Medulla oblongata (tissue), 1 donor: ENCODE measurements at regions not wholly inside any gene's neighbourhood (a gene's known extent, or its start where the extent isn't known, plus 50 kb on each side); places are given as distances from the start of the nearest gene placed in this dataset.

Experiments
- DNase-seq: peaks from one replicate; pipeline ENCODE4 v3.0.0-alpha.2; 2015; ENCODE audit errors: extremely low spot score

DNA sequence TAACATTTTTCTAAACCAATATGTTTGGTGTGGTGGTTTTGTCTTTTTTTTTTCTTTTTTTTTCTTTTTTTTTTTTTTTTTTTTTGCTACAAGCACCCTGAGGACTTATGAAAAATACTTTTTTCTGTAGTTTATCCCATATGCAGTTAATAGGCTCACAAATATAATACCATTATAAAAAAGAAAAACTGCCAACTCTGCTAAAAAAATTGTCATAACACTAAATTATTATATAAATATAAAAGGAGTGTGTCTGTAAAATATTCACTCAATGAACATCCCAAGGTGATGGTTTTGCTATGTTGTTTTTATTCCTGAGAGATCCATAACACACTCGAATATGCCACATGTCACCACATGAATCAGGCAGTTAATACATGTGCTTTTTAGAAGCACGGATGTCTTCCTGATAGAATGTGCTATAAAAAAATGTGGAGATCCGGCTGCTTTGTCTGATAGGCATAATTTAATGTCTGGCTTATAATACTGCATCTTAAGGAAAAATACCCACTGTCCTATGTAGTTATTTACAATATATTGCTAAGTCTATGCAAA, 110.7 kb upstream of the ZNF507 start:
- no peak for DNase-seq

DNA sequence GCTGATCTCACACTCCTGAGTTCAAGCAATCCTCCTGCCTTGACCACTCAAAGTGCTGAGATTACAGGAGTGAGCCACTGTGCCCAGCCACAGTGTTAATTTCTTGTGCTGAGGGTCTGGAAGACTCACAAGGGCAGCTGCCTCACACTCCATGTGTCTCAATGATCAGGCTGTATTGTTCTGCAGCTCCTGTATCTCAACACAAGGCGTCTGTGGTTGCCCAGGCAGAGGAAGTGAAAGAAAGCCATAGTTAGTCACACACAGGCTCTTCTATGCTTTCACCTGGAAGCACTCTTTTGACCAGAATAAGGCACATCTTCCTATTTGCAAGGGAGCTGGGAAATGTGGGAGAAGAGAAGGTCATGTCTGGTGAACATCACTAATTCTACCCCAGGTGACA, 107.3 kb upstream of the ZNF507 start:
- peak; percentile 8 for DNase-seq

DNA sequence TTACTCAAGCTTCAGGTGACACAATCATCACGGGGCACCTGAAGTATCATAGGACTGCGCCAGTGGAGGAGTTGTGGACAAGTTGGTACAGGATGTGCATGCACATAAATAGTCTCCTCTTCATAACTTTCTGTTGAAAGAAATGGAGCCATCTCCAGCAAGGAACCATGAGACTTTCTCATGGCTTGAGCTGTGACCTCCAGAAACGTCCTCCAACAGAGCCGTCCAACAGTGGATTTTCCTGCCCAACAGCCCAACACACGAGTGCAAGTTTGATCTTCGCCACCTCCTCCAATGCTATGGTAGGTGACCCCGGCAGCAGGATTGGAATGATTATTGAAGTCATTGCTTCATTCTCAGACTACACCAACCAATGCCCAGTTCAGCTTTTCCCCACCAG, 105.1 kb upstream of the ZNF507 start:
- no peak for DNase-seq

DNA sequence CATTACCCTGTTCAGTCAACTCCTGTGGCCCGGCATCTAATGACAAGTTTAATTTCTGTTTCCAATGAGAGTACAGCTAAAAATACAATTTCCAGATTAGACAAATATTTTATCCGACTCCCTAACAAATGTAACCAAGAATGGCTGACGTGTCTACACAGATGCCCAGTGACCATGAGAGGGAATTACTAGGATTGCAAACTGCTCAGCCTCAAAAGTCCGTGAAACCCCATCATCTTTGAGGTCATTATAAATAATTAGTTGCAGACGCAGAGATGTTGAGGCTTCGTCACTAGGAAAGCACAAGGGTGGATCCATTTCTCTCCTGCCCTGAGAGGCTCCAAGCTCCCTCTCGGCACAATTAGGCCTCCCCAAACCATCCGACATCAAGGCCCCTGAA, 104.1 kb upstream of the ZNF507 start:
- no peak for DNase-seq

DNA sequence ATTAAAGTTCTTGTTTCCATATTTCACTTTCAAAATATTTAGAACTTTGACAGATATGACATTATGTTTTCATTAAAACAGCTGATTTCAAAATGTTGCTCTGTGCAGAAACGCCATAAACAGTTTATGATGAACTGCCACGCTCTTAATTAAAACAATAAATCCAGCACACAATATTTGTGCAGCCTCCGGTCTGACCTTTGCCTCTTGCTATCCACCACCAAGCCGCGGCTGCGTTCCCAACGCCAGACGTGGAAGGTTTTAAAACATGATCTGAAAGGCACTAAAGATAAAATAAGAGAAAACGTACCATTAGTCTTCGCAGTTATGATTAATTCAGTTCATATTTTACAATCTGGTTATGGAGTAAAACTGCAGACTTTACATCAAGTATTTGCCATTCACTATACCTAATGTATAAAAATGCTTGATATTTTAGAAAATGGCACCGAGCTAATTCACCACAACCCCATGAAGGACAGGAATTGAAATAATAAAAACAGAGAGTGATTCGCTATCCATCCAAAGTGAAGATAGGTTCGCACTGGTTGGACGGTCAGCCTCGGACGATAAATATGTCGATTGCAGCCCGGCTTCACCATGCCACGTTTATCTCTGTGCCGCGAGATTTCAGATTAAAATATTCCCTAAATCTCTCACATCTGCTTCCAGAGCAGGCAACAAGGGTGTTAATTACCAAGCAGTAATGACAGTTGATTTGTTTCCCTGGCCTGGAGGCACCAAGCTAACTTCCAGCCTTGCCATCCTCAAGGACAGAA, 103.3 kb upstream of the ZNF507 start:
- no peak for DNase-seq

DNA sequence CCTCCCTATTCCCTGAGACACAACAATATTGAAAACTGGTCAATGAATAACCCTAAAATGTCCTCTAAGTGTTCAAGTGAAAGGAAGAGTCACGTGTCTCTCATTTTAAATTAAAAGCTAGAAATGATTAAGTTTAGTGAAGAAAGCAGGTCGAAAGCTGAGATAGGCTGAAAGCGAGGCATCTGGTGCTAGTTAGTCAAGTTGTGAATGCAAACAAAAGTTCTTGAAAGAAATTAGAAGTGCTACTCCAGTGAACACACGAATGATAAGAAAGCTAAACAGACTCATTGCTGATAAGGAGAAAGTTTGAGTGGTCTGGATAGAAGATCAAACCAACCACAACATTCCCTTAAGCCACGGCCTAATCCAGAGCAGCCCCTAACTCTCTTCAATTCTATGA, 99.4 kb upstream of the ZNF507 start:
- DNase-seq: no peak

DNA sequence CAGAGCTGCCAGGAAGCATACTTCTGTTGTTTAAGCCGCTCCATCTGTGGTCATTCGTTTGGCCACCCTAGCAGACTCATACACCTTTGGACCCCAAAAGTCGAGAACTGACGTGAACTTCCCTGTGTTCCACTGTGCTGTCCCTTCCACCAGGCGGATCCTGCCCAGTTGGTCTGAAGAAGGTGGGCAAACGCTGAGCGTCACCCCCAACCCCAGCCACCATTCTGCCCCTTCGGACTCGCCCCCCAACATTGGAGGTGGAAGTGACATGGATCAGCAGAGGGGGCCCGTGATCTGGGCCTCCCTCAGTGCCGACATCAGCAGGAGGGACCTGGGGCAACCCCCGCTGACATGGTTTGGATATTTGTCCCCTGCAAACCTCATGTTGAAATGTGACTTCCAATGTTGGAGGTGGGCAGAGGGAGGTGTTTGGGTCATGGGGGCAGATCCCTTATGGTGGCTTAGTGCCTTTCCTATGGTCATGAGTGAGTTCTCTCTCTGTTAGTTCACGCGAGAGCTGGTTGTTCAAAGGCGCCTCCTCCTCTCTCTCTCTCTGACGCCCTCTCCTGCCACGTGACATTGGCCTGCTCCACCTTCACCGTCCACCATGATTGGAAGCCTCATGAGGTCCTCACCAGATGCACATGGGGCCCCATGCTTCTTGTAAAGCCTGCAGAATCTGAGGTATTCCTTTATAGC, 93.6 kb upstream of the ZNF507 start:
- DNase-seq: no peak

DNA sequence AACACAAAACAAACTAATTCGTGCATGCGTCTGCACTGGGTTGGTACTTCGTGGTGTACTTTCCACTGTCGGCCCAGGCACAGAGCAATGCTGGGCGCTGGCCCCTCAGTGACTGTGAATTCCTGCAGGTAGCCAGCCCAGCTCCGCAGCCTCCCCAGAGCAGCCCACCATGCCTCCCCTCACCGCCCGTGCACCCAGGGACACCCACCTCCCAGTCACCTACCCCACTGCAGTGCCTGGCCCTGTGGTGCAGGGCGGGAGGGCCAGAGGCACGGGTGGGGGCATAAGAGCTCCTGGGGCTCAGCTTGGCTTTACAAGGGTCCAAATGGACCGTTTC, 93.1 kb upstream of the ZNF507 start:
- DNase-seq: no peak

DNA sequence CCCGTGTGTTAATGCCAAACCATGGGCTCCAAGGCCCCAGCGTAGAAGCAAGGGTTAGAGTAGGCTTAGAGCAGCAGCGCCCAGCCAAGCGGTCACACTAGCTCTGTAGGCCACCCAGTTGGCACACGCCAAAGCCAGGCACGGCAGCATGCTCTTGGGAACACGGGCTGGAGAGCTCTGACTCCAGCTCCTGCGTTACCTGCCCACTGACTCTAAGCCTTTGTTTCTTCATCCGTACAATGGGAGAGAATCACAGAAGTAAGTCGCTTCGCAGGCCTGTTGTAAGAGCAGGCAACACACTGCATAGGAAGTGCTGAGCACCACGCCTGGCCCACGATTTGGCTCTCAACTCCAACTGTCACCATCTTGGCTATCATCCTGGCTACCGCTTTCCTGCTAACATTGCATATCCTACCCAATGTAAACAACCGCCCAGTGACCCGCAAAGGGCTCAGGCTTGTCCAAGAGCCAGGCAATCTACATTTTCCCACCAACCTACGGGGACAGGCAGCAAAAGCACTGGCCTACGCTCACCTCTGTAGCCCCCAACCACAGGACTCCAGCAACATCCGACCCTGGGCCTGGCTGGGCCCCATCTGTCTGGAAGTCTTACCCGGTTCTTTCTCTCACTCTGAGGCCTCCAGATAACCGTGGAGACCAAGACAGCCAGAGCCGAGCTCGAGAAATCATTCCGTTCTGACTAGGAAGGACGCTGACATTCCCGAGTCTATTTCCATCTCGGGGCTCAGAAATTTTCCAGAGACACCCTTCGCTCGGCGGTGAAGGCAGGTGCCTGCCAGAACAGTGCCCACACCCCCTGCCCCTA, 91.5 kb upstream of the ZNF507 start:
- no peak for DNase-seq

DNA sequence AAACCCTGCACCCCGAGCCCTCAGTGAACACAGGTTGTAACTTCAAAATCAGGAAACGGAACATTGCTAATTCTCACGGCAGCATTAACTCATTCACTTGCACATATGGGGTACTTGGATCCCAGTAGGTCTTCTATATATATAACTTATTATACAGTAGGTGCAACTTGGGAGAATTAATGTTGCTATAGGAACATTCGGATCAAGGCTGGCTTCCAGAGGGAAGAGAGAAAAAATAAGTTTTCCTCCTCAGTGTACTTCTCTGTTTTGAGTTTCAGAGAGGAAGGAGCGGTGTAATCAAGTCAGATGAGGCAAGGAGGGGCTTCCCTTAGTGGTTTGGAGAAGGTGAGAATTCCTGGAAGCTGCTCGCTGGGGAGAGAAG, 90.9 kb upstream of the ZNF507 start:
- no peak for DNase-seq

DNA sequence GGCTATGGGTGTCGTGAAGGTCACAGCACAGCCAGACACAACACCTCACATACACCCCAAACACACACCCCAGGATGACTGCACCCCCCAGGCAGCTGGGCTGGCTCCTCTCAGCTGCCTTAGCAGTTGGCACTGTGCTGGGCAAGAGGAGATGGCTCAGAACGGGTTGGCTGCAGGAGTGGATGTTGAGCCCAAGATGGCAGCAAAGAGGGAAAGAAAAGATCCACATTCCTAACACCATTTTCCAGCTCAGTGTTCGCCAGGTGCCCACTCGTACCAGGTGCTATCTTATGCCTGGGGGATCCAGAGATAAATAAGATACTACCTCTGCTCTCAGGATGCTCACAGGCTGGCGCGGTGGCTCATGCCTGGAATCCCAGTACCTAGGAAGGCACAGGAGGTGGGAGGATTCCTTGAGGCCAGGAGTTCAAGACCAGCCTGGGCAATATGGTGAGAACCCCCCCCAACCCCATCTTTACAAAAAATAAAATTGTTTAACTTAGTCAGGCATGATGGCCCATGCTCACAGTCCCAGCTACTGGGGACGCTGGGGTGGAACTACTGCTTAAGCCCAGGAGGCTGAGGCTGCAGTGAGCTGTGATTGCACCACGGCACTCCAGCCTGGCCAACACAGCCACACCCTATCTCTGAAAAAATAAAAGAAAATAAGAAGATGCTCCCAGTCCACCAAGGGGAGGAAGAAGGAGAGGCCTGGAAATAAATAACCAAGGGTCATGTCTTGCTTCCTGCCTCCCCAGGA, 89.7 kb upstream of the ZNF507 start:
- no peak for DNase-seq

DNA sequence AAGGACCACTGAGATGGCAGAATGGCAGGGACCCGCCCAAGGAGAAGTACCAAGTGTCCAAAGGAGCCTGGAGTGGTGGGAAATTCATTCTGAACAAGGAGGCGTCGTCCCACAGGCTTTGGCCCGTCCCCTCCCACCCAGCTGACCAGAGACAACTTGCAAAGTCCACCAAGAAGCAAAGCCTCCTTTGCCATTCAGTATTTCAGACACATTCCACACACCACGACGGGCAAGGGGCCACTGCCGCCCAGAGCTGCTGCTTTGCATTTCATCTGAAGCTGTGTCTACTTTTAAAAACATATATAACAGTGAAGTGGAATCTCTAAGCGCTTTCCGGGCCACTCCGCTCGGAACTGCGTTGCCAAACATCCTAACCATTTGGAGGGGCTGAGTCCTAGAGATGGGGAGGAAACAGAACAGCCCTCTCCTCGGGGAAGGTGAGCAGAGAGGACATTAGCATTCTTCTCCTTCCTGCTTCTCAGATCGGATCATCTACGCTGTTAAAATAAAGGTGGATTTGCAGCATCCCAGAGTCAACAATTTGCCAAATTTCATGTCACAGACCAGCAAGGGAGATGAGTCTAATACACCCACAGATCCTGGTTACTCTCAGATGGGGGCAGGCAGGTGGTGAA, 89.0 kb upstream of the ZNF507 start:
- no peak for DNase-seq

DNA sequence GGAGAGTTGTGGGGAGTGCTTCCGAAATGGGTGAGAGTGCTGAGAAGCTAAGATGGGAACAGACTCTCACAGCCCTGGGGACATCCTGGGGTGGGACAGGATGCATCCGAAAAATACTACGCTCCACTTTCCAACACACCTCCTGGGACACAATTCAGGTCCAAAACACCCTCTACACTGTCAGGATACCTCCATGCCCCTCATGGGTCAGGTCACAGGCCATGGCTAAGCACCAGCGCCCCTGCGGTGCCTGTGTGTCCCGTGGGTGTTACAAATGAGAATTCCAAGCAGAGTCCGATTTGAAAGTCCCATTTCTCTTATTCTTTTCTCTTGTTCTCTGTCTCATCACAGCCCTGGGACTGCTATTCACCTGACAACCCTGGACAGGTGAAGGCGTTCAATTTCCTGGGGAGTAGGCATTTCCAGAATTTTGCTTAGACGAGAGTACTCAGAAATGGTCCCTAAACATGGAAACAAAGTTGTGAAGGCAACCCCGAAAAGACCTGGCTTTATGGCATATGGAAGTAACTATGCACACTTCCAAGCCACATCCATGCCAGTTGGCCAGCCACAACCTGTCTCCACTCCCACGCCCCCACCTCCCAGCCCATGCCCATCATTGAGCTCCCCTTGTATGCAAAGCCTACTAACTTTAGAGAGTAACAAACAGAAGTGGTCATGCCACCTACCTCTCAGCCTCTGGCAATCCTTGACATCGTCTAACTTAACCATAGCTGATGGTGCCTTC, 87.9 kb upstream of the ZNF507 start:
- DNase-seq: no peak

DNA sequence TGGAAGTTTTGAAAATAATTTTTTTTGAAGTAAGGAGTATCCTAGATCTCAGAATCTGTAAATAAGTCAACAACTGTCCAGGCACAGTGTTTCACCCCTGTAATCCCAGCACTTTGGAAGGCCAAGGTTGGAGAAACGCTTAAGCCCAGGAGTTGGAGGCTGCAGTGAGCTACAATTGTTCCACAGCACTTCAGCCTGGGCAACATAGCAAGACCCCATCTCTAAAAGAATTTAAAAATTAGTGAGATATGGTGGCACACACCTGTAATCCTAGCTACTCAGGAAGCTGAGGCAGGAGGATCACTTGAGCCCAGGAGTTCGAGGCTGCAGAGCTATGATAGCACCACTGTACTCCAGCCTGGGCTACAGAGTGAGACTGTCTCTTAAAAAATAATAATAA, 87.2 kb upstream of the ZNF507 start:
- no peak for DNase-seq

DNA sequence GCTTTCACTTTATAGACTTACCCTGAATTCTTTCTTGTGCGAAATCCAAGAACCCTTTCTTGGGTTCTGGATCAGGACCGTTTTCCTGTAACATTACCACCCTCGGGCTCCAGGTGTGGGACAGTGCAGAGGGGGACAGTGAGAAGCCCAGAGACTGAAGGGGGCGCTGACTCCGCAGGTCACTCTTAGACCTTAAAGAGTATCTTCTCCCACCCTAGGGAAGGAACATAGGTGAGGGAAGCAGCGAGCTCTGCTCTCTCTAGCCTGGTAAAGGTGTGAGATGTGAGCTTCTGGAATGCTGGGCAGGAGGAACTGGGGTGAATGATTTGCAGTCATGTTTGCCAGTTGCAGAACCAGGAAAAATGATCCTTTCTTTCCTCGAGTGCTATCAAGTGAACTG, 80.8 kb upstream of the ZNF507 start:
- no peak for DNase-seq

DNA sequence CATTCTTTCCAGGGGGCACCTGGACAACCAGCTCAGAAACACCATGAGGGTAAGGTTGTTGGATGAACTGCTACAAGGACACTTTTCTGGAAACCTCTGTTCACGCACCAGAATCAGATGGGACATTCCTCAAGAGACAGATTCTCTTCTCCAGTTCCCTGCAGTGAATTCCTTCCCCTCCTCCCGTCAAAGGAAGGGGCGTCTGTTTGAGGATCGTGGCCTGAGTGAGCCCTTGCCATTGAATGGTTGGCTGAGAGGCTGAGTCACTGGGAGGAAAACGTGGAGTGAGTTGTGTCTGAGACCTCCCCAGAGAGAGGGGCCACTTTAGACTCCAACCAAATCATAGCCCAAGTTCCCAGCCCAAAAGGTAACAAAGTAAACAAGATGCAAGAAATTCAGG, 79.4 kb upstream of the ZNF507 start:
- no peak for DNase-seq

DNA sequence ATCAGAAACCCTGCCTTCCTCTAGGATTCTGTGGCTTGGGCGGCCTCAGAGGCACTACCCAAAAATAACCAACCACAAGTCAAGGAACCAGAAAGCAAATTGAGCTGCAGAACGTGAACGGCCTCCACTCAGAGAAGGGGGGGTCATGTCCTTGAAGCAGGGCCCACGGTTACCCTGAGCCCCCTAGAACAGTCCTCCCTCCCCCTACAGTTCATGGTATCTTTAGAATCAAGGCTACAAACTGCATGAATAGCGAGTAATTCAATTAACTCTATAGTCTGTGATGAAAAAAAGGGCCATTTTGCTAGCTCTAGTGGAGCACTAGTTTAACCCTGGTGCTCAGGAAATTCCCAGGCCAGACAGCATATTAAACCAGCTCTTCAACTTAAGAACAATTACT, 79.0 kb upstream of the ZNF507 start:
- DNase-seq: no peak

DNA sequence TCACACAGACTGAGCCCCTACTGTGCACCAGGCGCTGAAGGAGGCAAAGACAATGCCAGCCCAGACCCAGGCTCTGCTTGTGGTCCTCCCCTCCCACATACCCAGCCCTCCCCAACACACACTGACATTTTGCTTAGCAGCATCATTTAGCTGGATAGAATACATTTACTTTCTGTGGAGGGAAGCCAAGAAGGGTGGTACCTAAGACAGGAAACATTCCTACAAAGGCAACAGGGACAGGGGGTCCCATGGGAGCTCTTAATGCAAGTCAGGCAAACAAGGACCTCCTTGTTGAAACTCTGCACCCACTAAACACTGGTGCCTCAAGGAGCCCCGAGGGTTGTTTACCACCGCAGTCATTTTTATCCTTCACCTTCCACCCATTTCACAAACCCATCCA, 77.0 kb upstream of the ZNF507 start:
- DNase-seq: no peak

DNA sequence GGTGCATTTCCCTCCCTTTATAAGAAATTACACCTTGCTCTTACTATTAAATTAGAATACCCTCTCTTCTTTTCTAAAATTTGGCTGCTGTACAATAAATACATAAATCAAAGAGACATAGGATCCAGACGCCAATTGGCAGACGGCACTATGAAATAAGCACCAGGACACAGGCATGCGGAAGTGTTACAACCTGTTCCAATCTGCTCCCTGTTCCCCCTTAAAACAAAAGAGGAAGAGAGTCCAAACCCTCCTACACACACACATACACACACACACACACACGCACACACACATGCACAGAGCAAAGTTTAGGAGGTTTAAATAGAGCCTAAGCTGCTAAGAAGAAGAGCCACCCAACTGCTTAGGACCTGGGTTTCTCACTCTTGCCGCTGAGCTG, 75.6 kb upstream of the ZNF507 start:
- no peak for DNase-seq

DNA sequence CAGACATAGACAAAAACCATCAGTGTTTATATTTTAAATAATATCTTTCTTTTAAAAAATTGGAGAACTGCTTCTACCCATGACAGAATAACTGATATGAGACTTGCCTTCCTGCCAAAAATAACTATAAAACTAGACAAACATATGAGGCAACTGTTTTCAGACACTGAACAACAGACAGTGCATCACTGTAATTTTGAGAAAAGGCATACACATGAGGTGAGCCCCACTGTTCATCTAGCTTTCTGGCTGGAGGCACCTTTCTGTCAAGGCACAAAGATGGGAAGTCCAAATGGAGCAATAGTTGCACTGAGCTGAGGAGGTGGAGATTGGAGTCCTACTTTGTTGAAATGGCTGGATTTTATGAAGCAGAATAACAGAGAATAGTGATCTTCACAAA, 71.9 kb upstream of the ZNF507 start:
- DNase-seq: no peak

DNA sequence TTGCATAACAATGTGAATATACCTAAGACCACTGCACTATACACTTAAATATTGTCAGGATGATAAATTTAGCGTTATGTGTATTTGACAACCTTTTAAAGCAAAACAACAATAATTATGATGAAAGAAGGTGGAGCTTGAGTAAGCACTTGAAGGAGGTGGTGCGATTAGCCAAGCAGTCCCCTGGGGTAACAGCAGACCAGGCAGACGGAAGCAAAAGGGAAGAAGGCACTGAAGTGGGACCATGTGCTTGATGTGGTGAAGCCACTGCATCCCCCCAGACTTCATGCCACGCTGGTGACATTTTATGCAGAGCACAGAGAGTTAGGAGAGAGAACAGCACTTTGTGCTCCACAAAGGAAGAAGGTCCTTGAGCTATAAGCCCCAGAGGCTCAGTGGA, 58.3 kb upstream of the ZNF507 start:
- no peak for DNase-seq
